Upper lobe of left lung (tissue), 6 donors: ENCODE measurements at regions not wholly inside any gene's neighbourhood (a gene's known extent, or its start where the extent isn't known, plus 50 kb on each side); places are given as distances from the start of the nearest gene placed in this dataset.
A peak's percentile ranks its signal among the peaks of the same experiment; 100 is the strongest.
"Not testable (repeated sequence)": the region's sequence is repeated elsewhere in the genome, so short reads cannot be mapped to it uniquely, and the experiment has no call there.

Experiments used
- ATAC-seq, 2 donors: fragments of 200-7000 bp; cut with Tn5 transposase; one replicate each; pipeline ENCODE4 v1.9.1; 2022; ENCODE audit warnings: mild to moderate bottlenecking in 2 of 2, moderate library complexity in 2 of 2; ENCODE audit not compliant: low FRiP score in 2 of 2
- DNase-seq, 2 donors: peaks; one replicate each; pipeline ENCODE4 v3.0.0-alpha.2; 2019 to 2020
- H3K27ac ChIP-seq, 4 donors: fragments of 200-600 bp; sonication (generic); one replicate each; pipeline ENCODE4 v1.5.1; 2016 to 2019
- H3K27me3 ChIP-seq, 4 donors: fragments of 200-600 bp; sonication (generic); one replicate each; pipeline ENCODE4 v1.5.1; 2017 to 2019
- H3K36me3 ChIP-seq, 4 donors: fragments of 200-600 bp; sonication (generic); one replicate each; pipeline ENCODE4 v1.5.1; 2016 to 2019
- H3K4me1 ChIP-seq, 4 donors: fragments of 200-600 bp; sonication (generic); one replicate each; pipeline ENCODE4 v1.5.1; 2018 to 2019
- H3K4me3 ChIP-seq, 4 donors: fragments of 200-600 bp; sonication (generic); one replicate each; pipeline ENCODE4 v1.5.1; 2017 to 2019; ENCODE audit warnings: mild to moderate bottlenecking in 2 of 4, moderate library complexity in 1 of 4
- H3K9me3 ChIP-seq, 4 donors: fragments of 200-600 bp; sonication (generic); one replicate each; pipeline ENCODE4 v1.5.1; 2018 to 2019
- EP300 ChIP-seq, 4 donors: sonication (generic); formaldehyde crosslinking; IDR thresholded peaks; one replicate each; pipeline ENCODE4 v1.5.1; 2017; ENCODE audit warnings: antibody characterized with exemption in 4 of 4, control low read depth in 2 of 4
- POLR2A ChIP-seq, 4 donors: fragments of 450-650 bp; IDR thresholded peaks; one replicate each; pipeline ENCODE4 v1.5.1; 2016 to 2017; ENCODE audit warnings: antibody characterized with exemption in 4 of 4, mild to moderate bottlenecking in 2 of 4
- POLR2AphosphoS5 ChIP-seq, 2 donors: sonication (generic); formaldehyde crosslinking; IDR thresholded peaks; one replicate each; pipeline ENCODE4 v1.5.1; 2017; ENCODE audit warnings: antibody characterized with exemption in 2 of 2
- WGBS, 2 donors: methylation state at CpG; one replicate each; pipeline ENCODE4 v1.1.5; 2017 to 2018; 5-methylcytosine and 5-hydroxymethylcytosine counted together
- TF ChIP-seq, protein P1 (sequence below), 6 experiments: fragments of 450-650 bp in 4 of 6; fragments of 200-600 bp in 2 of 6; sonication (generic) in 2 of 6; IDR thresholded peaks; one replicate each; pipeline ENCODE4 v1.5.1; 2016 to 2019; ENCODE audit warnings: antibody characterized with exemption in 6 of 6
- donor health status: DM: no; HTN: no; CAD: no; lungs with moderate emphysema.
- donor health status: DM: no; HTN: yes; CAD: no; lungs with severe emphysema.

DNA sequence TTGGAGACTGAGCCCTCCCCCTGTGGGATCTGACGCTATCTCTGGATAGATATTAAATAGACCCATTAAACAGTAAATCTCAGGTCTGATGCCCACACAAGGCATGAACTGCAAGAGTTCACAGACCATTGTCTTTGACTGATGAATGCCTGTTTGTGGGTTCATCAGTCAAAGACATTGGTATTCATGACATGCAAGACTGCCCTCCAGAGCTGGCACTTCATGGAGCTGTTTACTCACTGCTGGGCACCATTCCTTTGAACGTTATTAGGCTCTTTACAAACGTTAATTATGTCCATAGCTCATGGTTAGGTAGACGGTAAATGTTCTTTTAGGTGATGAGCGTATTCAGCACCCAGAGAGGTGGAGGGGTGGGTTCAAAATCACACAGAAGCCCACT, 111.8 kb upstream of the PABPC3 start:
- DNase-seq (no peak), ATAC-seq (no peak)
- Histone ChIP-seq H3K27ac (no peak overlapping the region), H3K27me3 (no peaks in the 10 kb centered on the region), H3K4me3 (no peak overlapping the region), H3K9me3 (no peaks in the 10 kb centered on the region), H3K4me1 (no peaks in the 10 kb centered on the region), H3K36me3 (no peaks in the 10 kb centered on the region)
- no peak for TF ChIP-seq POLR2A (IDR thresholded peaks at IDR 0.05)
- TF ChIP-seq, protein P1, sequence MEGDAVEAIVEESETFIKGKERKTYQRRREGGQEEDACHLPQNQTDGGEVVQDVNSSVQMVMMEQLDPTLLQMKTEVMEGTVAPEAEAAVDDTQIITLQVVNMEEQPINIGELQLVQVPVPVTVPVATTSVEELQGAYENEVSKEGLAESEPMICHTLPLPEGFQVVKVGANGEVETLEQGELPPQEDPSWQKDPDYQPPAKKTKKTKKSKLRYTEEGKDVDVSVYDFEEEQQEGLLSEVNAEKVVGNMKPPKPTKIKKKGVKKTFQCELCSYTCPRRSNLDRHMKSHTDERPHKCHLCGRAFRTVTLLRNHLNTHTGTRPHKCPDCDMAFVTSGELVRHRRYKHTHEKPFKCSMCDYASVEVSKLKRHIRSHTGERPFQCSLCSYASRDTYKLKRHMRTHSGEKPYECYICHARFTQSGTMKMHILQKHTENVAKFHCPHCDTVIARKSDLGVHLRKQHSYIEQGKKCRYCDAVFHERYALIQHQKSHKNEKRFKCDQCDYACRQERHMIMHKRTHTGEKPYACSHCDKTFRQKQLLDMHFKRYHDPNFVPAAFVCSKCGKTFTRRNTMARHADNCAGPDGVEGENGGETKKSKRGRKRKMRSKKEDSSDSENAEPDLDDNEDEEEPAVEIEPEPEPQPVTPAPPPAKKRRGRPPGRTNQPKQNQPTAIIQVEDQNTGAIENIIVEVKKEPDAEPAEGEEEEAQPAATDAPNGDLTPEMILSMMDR (IDR thresholded peaks at IDR 0.05): no peak
- TF ChIP-seq EP300 (IDR thresholded peaks at IDR 0.05): no peak
- TF ChIP-seq POLR2AphosphoS5 (IDR thresholded peaks at IDR 0.05): no peak
- whole genome bisulfite sequencing, 2 donors: 78 to 79% methylated on average over 5 of the region's 5 CpGs

DNA sequence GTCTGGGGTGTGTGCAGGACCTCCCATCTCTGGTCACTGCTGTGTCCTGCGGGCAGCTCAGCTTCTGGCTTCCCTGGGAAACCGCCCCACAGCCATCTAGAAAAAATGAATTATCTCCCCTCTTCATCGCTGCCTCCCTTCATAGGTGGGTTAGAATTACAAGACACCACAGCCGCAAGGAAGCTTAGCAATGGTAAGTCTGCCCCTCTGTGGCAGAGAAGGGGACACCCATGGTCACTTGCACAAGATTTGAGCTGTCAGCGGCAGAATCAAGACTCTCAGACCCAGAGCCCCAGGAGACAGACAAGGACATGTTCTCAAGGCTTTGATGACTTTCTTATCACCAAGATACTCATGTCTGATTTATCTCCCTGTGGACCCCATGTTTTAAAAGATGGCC, 110.8 kb upstream of the PABPC3 start:
- no peak for TF ChIP-seq POLR2A (IDR thresholded peaks at IDR 0.05)
- TF ChIP-seq, protein P1 (IDR thresholded peaks at IDR 0.05): no peak
- TF ChIP-seq EP300 (IDR thresholded peaks at IDR 0.05): no peak
- TF ChIP-seq POLR2AphosphoS5 (IDR thresholded peaks at IDR 0.05): no peak
- DNase-seq: no peak
- Histone ChIP-seq H3K4me3 (no peak overlapping the region), H3K27ac (no peak overlapping the region), H3K9me3 (no peaks in the 10 kb centered on the region), H3K27me3 (no peaks in the 10 kb centered on the region), H3K4me1 (no peaks in the 10 kb centered on the region), H3K36me3 (no peaks in the 10 kb centered on the region)
- 79 to 80% methylated on average over 3 to 5 of the region's 5 CpGs for WGBS, 2 donors
- no peak for ATAC-seq

DNA sequence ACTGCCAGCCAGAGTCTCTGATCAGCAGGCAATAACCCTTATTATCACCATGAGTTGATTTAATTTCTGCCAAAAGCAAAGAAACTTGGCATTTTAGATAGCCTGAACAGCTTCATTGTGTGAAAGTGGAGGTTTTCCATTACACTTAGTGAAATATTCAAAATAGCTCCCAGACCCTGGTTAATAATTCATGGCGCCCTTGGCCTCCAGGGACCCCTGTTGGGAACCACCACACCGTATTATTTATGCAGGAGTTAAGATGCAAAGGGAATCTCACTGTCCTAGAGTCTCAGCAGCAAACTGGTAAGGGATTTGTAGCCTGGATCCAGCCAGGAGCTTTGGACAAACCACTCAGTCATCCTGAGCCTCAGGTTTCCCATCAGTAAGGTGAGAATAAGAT, 110.0 kb upstream of the PABPC3 start:
- Histone ChIP-seq H3K4me3 (no peak overlapping the region), H3K9me3 (no peaks in the 10 kb centered on the region), H3K4me1 (no peaks in the 10 kb centered on the region), H3K27ac (no peak overlapping the region), H3K36me3 (no peaks in the 10 kb centered on the region), H3K27me3 (no peaks in the 10 kb centered on the region)
- ATAC-seq (no peak), DNase-seq (no peak)
- 71 to 74% methylated on average over 2 of the region's 2 CpGs for WGBS, 2 donors
- TF ChIP-seq EP300 (IDR thresholded peaks at IDR 0.05): no peak
- TF ChIP-seq POLR2A (IDR thresholded peaks at IDR 0.05): no peak
- TF ChIP-seq POLR2AphosphoS5 (IDR thresholded peaks at IDR 0.05): no peak
- TF ChIP-seq, protein P1 (IDR thresholded peaks at IDR 0.05): no peak

DNA sequence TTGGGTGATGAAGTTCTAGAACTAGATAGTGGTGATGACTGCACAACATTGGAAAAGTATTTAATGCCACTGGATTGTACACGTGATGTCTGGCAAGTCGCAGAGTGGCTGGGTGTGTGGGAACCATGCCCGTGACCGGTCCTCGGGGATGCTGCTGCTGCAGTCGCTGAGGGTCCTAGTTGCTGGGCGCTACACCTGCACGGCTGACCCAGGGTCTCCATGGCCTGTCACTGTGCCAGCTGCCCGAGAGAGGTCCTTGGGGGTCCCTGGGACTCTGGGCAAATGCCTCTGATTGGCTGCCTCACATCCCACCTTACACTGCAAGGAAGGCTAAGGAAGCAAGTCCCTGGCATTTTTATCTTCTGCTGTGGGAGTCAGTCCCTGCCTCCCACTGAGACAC, 109.1 kb upstream of the PABPC3 start:
- Histone ChIP-seq H3K36me3 (no peaks in the 10 kb centered on the region), H3K4me3 (no peak overlapping the region), H3K27ac (no peak overlapping the region), H3K9me3 (no peaks in the 10 kb centered on the region), H3K27me3 (no peaks in the 10 kb centered on the region), H3K4me1 (no peaks in the 10 kb centered on the region)
- TF ChIP-seq, protein P1 (IDR thresholded peaks at IDR 0.05): no peak
- TF ChIP-seq POLR2AphosphoS5 (IDR thresholded peaks at IDR 0.05) (no peak), EP300 (IDR thresholded peaks at IDR 0.05) (no peak), POLR2A (IDR thresholded peaks at IDR 0.05) (no peak)
- 78 to 89% methylated on average over 5 to 7 of the region's 9 CpGs for WGBS, 2 donors
- ATAC-seq: no peak
- peak in 1 of 2 donors; percentile 49 for DNase-seq

DNA sequence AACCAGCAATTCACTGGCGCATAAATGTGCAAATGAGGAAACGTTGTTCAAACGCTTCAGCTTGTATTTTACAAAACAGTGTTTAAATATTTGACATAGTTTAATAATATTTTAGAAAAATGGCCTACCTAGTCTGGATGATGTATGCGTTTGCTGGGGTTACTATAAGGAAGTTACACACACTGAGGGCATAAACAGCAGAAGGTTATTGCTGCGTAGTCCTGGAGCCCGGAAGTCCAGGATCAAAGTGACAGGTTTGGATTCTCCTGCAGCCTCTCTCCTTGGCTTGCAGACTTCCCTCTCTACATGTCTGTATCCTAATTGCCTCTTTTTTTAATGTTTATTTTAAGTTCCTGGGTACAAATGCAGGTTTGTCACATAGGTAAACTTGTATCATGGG, 106.0 kb upstream of the PABPC3 start:
- not testable (repeated sequence) for H3K4me3 ChIP-seq, H3K27me3 ChIP-seq, H3K4me1 ChIP-seq, DNase-seq, H3K36me3 ChIP-seq, H3K27ac ChIP-seq, ATAC-seq, H3K9me3 ChIP-seq
- WGBS, 2 donors: 40 to 42% methylated on average over 6 of the region's 6 CpGs

DNA sequence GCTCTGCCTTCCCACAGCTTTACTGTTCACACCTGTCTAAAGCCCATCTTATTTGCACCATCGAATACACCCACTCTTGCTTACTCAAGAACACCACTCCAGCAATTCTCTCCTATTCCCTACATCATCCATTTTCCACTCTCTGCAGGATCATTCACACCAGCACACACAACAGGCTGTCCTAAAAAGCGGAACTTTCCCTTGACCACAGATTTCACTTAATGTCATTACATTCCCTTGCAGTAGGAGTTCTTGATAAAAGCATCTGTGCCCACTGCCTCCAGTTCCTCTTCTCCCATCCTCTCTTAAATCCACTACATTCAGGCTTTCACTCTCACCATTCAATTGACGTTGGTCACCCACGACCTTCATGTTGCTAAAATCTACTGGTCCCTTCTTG, 103.0 kb upstream of the PABPC3 start:
- not testable (repeated sequence) for H3K36me3 ChIP-seq, DNase-seq, H3K9me3 ChIP-seq, H3K4me1 ChIP-seq, ATAC-seq, H3K4me3 ChIP-seq, H3K27me3 ChIP-seq, H3K27ac ChIP-seq
- WGBS, 2 donors: 79 to 81% methylated on average over 4 of the region's 4 CpGs
